Osteoblast (primary cell): ENCODE measurements at regions not wholly inside any gene's neighbourhood (a gene's known extent, or its start where the extent isn't known, plus 50 kb on each side); places are given as distances from the start of the nearest gene placed in this dataset.
"Not testable (repeated sequence)": the region's sequence is repeated elsewhere in the genome, so short reads cannot be mapped to it uniquely, and the experiment has no call there.

Experiments used
- DNase-seq: peaks from one replicate; pipeline ENCODE4 v3.0.0; 2011; ENCODE audit warnings: low spot score, mixed read lengths; ENCODE audit not compliant: insufficient read length; ENCODE audit errors: missing footprints
- H2AFZ ChIP-seq: 2 replicates; pipeline ENCODE4 v1.6.0; 2011; ENCODE audit warnings: mild to moderate bottlenecking, low read length
- H3K27ac ChIP-seq: 2 replicates; pipeline ENCODE4 v1.5.1; 2011; ENCODE audit warnings: mild to moderate bottlenecking, low read depth, low read length, moderate library complexity
- H3K27me3 ChIP-seq: 2 replicates; pipeline ENCODE4 v1.6.0; 2012; ENCODE audit warnings: mild to moderate bottlenecking, control low read depth, inconsistent platforms, low read length, moderate library complexity; ENCODE audit not compliant: insufficient read depth
- H3K36me3 ChIP-seq: 2 replicates; pipeline ENCODE4 v1.5.1; 2011; ENCODE audit warnings: mild to moderate bottlenecking, low read length, control low read depth, moderate library complexity; ENCODE audit not compliant: insufficient read depth
- H3K4me1 ChIP-seq: 2 replicates; pipeline ENCODE4 v1.5.1; 2011; ENCODE audit warnings: mild to moderate bottlenecking, low read length, control low read depth, moderate library complexity; ENCODE audit not compliant: insufficient read depth
- H3K4me2 ChIP-seq: 2 replicates; pipeline ENCODE4 v1.6.0; 2011; ENCODE audit warnings: mild to moderate bottlenecking, low read length; ENCODE audit not compliant: insufficient read depth
- H3K4me3 ChIP-seq: fragments of 200-600 bp; sonication (generic); 3 replicates; pipeline ENCODE4 v1.5.1; 2012; ENCODE audit warnings: mild to moderate bottlenecking, low read length, inconsistent platforms; ENCODE audit not compliant: insufficient read depth
- H3K79me2 ChIP-seq: 2 replicates; pipeline ENCODE4 v1.6.0; 2012; ENCODE audit warnings: mild to moderate bottlenecking, low read length, control low read depth, inconsistent platforms; ENCODE audit not compliant: insufficient read depth
- H3K9me3 ChIP-seq: 2 replicates; pipeline ENCODE4 v1.5.1; 2011; ENCODE audit warnings: low read depth, low read length, control low read depth
- H4K20me1 ChIP-seq: 2 replicates; pipeline ENCODE4 v1.6.0; 2012; ENCODE audit warnings: mild to moderate bottlenecking, low read length, control low read depth; ENCODE audit not compliant: insufficient read depth
- CTCF ChIP-seq: IDR thresholded peaks from 2 replicates; pipeline ENCODE4 v1.5.1; 2011; ENCODE audit warnings: mild to moderate bottlenecking, low read depth, low read length, moderate library complexity; ENCODE audit errors: extremely low read depth

- peaks cover 7% of the 10 kb centered on the region for H3K27me3 ChIP-seq
- H3K36me3 ChIP-seq: no peaks in the 10 kb centered on the region
- H3K79me2 ChIP-seq: no peaks in the 10 kb centered on the region
- H3K4me1 ChIP-seq: no peaks in the 10 kb centered on the region
- no peak overlapping the region for H2AFZ ChIP-seq
- no peaks in the 10 kb centered on the region for H4K20me1 ChIP-seq
- H3K27ac ChIP-seq: no peak overlapping the region
- no peak for DNase-seq
- no peak for TF ChIP-seq CTCF
- no peaks in the 10 kb centered on the region for H3K9me3 ChIP-seq
- H3K4me2 ChIP-seq: no peak overlapping the region
- H3K4me3 ChIP-seq: no peak overlapping the region
These were observed 95.2 kb upstream of the PHF24 start for GRCh38 chr9:34862836-34863235.

GRCh38 chr9:34862043-34862442 is 96.0 kb upstream of the PHF24 start:
- no peak overlapping the region for H3K27ac ChIP-seq
- H3K79me2 ChIP-seq: no peaks in the 10 kb centered on the region
- H3K4me3 ChIP-seq: no peak overlapping the region
- peaks cover 3% of the 10 kb centered on the region for H3K27me3 ChIP-seq
- no peaks in the 10 kb centered on the region for H3K4me1 ChIP-seq
- H3K36me3 ChIP-seq: no peaks in the 10 kb centered on the region
- no peak overlapping the region for H2AFZ ChIP-seq
- no peak for DNase-seq
- TF ChIP-seq CTCF: no peak
- H3K4me2 ChIP-seq: no peak overlapping the region
- no peaks in the 10 kb centered on the region for H4K20me1 ChIP-seq
- H3K9me3 ChIP-seq: no peaks in the 10 kb centered on the region

- H3K4me1 ChIP-seq, H3K9me3 ChIP-seq, DNase-seq, H3K36me3 ChIP-seq, H3K27me3 ChIP-seq, H4K20me1 ChIP-seq, H3K4me2 ChIP-seq, H2AFZ ChIP-seq, H3K27ac ChIP-seq, H3K79me2 ChIP-seq, H3K4me3 ChIP-seq: not testable (repeated sequence)
These were observed 103.1 kb upstream of the PHF24 start for GRCh38 chr9:34855016-34855415.

GRCh38 chr9:34830068-34830467 is 120.1 kb upstream of the CCL21 start:
- no peak overlapping the region for H3K4me3 ChIP-seq
- no peaks in the 10 kb centered on the region for H3K9me3 ChIP-seq
- peaks cover 38% of the 10 kb centered on the region for H3K27me3 ChIP-seq
- TF ChIP-seq CTCF: no peak
- no peak overlapping the region for H3K27ac ChIP-seq
- DNase-seq: no peak
- no peaks in the 10 kb centered on the region for H3K79me2 ChIP-seq
- H3K4me2 ChIP-seq: no peak overlapping the region
- no peaks in the 10 kb centered on the region for H4K20me1 ChIP-seq
- H3K4me1 ChIP-seq: no peaks in the 10 kb centered on the region
- no peaks in the 10 kb centered on the region for H3K36me3 ChIP-seq
- no peak overlapping the region for H2AFZ ChIP-seq
